Ascending aorta (tissue), 2 donors: ENCODE measurements at regions not wholly inside any gene's neighbourhood (a gene's known extent, or its start where the extent isn't known, plus 50 kb on each side); places are given as distances from the start of the nearest gene placed in this dataset.

ENCODE experiments used
- DNase-seq, 2 donors: peaks; one replicate each; pipeline ENCODE4 v3.0.0-alpha.2; 2019; ENCODE audit warnings: low spot score in 2 of 2
- H3K27ac ChIP-seq, 2 donors: fragments of 200-600 bp; sonication (generic); one replicate each; pipeline ENCODE4 v1.5.1; 2016 to 2017; ENCODE audit warnings: mild to moderate bottlenecking in 1 of 2
- H3K27me3 ChIP-seq: fragments of 200-600 bp; sonication (generic); one replicate; pipeline ENCODE4 v1.5.1; 2017
- H3K36me3 ChIP-seq, 2 donors: fragments of 200-600 bp; sonication (generic); one replicate each; pipeline ENCODE4 v1.5.1; 2016
- H3K4me1 ChIP-seq, 2 donors: fragments of 200-600 bp; sonication (generic); one replicate each; pipeline ENCODE4 v1.5.1; 2016 to 2017; ENCODE audit warnings: mild to moderate bottlenecking in 1 of 2
- H3K4me3 ChIP-seq, 2 donors: fragments of 200-600 bp; sonication (generic); one replicate each; pipeline ENCODE4 v1.5.1; 2016 to 2017; ENCODE audit warnings: mild to moderate bottlenecking in 1 of 2
- H3K9me3 ChIP-seq, 2 donors: fragments of 200-600 bp; sonication (generic); one replicate each; pipeline ENCODE4 v1.5.1; 2016
- CTCF ChIP-seq, 3 experiments: fragments of 200-600 bp in 2 of 3; fragments of 450-650 bp in 1 of 3; sonication (generic) in 2 of 3; IDR thresholded peaks; one replicate each; pipeline ENCODE4 v1.5.1; 2016 to 2019; ENCODE audit warnings: antibody characterized with exemption in 3 of 3, mild to moderate bottlenecking in 1 of 3, moderate library complexity in 1 of 3
- intact Hi-C: fragments of 100-400 bp; cut with DNase I; formaldehyde crosslinking; loops from one replicate; pipeline ENCODE4 v1.15.1; 2023

- DNase-seq, result peak in 1 of 2 donors; percentile 18
- intact Hi-C loops, result no loop called here
Measured at GRCh38 chr9:126122901-126123616, 203.6 kb upstream of the MVB12B start.

GRCh38 chr9:126123927-126124326 lies 202.7 kb upstream of the MVB12B start:
- no peak for TF ChIP-seq CTCF (IDR thresholded peaks at IDR 0.05)
- Histone ChIP-seq H3K36me3 (no peaks in the 10 kb centered on the region), H3K9me3 (no peaks in the 10 kb centered on the region), H3K27ac (no peak overlapping the region), H3K4me3 (no peak overlapping the region), H3K4me1 (no peaks in the 10 kb centered on the region), H3K27me3 (no peaks in the 10 kb centered on the region)
- DNase-seq, result no peak
- intact Hi-C loops, result no loop called here

More at GRCh38 chr9:126122901-126123616, 203.6 kb upstream of the MVB12B start:
- TF ChIP-seq CTCF (IDR thresholded peaks at IDR 0.05), result no peak
- Histone ChIP-seq H3K27ac (no peak overlapping the region), H3K36me3 (no peaks in the 10 kb centered on the region), H3K27me3 (no peaks in the 10 kb centered on the region), H3K4me1 (no peaks in the 10 kb centered on the region), H3K9me3 (no peaks in the 10 kb centered on the region), H3K4me3 (no peak overlapping the region)

- no peak for TF ChIP-seq CTCF (IDR thresholded peaks at IDR 0.05)
- Histone ChIP-seq H3K4me3 (no peak overlapping the region), H3K4me1 (no peaks in the 10 kb centered on the region), H3K9me3 (no peaks in the 10 kb centered on the region), H3K27ac (no peak overlapping the region), H3K36me3 (no peaks in the 10 kb centered on the region), H3K27me3 (no peaks in the 10 kb centered on the region)
- no peak for DNase-seq
- intact Hi-C loops, result no loop called here
Measured at GRCh38 chr9:126125177-126125576, 201.5 kb upstream of the MVB12B start.

- no peak overlapping the region for H3K4me3 ChIP-seq
- no peaks in the 10 kb centered on the region for H3K27me3 ChIP-seq
- no peaks in the 10 kb centered on the region for H3K4me1 ChIP-seq
- DNase-seq, result peak in 1 of 2 donors; percentile 31
- no peak for TF ChIP-seq CTCF (IDR thresholded peaks at IDR 0.05)
- intact Hi-C loops, result no loop called here
- no peaks in the 10 kb centered on the region for H3K9me3 ChIP-seq
- H3K36me3 ChIP-seq, result no peaks in the 10 kb centered on the region
- H3K27ac ChIP-seq, result no peak overlapping the region
Measured at GRCh38 chr9:126125577-126125976, 201.1 kb upstream of the MVB12B start.

GRCh38 chr9:126125992-126126409 lies 200.6 kb upstream of the MVB12B start:
- no peaks in the 10 kb centered on the region for H3K27me3 ChIP-seq
- TF ChIP-seq CTCF (IDR thresholded peaks at IDR 0.05), result no peak
- H3K27ac ChIP-seq, result no peak overlapping the region
- H3K36me3 ChIP-seq, result no peaks in the 10 kb centered on the region
- intact Hi-C loops, result no loop called here
- no peak overlapping the region for H3K4me3 ChIP-seq
- peak in 1 of 2 donors; percentile 52 for DNase-seq
- H3K9me3 ChIP-seq, result no peaks in the 10 kb centered on the region
- H3K4me1 ChIP-seq, result no peaks in the 10 kb centered on the region
